Suppressor macrophage treated with lipopolysaccharide for 4 hours (primary cell): ENCODE measurements at regions not wholly inside any gene's neighbourhood (a gene's known extent, or its start where the extent isn't known, plus 50 kb on each side); places are given as distances from the start of the nearest gene placed in this dataset.
"Not testable (repeated sequence)": the region's sequence is repeated elsewhere in the genome, so short reads cannot be mapped to it uniquely, and the experiment has no call there.

ENCODE experiments used
- DNase-seq: peaks from one replicate; pipeline ENCODE4 v3.0.0-alpha.2; 2020

DNA sequence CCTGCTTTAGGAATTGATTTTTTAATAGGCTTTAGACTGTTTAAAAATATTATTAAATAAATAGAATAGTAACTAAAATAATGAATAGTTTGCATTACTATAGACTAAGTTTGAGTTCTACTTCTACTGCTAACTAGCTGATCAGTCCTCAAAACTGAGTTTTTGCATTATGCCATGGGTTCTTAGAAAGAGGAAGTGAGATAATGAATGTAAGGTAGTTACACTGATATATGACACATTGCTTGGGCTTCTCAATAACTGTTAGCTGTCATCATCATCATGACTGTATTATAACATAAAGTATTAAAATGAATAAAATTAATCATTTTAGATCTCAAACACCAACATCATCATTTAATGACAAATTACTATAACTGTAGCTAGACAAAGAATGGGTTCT lies 949.7 kb downstream of the TRHDE start:
- no peak for DNase-seq

DNA sequence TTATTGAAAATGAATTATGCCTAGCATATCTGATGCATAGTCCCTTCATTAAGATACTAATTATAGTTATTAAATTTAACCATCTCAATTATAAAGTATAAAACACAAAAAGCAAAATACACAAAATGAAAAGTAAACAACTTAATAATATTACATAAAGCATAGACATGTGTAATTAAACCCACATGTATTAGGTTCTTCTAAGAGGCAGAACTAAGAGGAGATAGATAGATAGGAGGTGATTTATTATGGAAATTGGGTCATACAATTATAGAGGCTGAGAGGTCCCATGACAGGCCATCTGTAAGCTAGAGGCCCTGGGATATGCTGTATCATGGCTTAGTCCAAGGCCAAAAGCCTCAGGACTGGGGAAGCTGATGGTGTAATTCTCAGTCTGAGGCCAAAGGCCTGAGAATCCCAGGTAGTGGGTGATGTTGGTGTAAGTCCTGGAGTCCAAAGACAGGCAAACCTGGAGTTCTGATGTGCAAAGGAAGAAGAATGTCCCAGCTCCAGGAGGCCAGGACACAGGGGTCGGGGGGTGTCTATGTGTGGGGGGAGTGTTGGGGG lies 953.3 kb downstream of the TRHDE start:
- no peak for DNase-seq

DNA sequence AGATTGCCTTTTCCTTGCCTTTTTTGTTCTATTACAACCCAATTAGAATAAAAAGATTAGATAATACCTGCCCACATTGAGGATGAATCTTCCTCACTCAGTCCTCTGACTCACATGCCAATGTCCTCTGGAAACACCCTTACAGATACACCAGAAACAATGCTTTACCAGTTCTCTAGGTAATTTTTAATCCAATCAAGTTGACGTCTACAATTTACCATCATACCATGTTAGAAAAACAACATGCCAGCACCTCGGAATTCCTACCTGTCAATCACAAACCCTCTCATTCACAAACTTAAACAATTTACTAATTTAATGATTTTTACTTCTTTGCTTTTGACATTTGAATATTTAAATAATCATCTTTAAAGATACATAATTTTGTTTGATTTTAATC lies 953.8 kb downstream of the TRHDE start:
- DNase-seq, result no peak

DNA sequence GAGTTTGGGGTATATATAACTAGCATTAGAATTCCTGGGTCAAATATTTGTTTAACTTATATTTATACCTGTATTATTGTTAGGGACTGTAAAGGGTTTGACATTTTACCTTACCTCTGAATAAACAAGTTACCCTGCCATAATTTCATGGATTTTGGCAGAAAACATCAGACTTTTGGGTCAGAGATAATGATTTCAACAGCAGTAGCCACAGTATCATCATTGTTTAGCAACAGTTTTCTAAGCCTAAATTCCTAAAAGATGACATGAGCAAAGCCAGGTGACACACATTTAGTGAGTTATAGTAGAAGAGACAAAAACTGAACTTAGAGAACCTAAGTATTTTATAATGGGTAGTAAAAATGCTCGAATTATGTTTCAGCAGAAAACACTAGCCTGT lies 954.4 kb downstream of the TRHDE start:
- DNase-seq, result no peak

- not testable (repeated sequence) for DNase-seq
Measured at GRCh38 chr12:73228828-73229227, 956.7 kb downstream of the TRHDE start.

DNA sequence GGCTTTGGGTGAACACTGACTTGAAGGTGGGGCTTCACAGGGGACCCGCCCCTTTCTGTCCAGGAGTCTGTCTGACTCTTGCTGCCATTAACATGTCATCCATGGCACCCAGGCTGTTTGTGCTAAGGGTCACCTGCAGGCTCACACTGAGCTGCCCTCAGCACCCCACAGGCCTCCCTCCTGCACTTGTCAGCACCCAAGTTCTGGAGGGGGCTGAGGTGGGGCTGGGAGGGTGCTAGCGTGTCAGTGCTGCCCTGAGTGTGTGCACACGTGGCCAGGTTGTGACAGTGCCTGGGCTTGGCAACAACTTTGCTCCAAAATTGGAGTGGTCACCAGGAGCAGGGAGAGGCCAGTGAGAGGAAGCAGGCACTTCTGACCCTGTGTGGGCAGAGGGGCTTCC lies 963.2 kb downstream of the TRHDE start:
- DNase-seq, result no peak

GRCh38 chr12:73240110-73240509 lies 967.9 kb downstream of the TRHDE start:
- DNase-seq, result no peak

DNA sequence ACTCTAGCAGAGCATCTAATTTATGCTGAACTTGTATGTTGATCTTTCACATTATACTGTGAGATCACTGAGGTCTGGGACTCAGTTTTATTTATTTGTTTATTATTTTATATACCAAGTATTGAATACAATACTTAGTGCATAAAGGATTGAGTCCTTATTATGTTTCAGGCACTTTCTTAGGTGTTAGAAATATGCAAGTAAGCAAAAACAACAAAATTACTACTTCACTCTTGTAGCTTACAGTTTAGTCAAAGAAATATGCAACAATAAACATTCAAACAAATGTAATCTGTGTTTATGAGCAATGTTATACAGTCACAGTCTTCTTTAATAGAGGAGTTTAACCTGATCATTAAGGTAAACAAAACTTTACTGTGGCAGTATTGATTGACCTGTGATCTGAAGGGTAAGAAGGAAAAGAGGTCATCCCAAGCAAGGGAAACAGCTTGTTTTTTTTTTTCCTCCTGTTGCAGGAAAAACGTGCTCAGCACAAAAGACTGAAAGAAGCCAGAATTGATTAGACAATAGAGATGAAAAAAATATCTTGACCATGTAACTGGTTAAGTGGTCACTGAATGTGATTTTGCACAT lies 990.7 kb downstream of the TRHDE start:
- no peak for DNase-seq

DNA sequence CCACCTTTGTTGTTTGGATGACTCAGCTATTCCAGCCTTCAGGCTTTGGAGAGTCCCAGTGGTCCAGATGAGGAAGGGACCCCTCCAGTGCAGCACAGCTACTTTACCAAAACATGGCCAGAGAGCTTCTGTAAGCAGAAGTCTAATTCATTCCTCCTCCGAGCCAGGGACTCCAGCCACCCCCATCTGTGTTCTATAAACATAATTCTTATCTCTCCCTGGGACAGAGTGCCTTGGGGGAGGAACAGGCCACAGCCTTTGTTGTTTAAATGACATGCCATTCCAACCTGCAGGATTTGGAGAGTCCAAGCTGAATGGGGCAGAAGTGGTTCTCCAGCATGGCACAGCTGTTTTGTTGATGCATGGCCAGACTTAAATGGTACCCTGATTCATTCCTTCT lies 994.0 kb downstream of the TRHDE start:
- no peak for DNase-seq

DNA sequence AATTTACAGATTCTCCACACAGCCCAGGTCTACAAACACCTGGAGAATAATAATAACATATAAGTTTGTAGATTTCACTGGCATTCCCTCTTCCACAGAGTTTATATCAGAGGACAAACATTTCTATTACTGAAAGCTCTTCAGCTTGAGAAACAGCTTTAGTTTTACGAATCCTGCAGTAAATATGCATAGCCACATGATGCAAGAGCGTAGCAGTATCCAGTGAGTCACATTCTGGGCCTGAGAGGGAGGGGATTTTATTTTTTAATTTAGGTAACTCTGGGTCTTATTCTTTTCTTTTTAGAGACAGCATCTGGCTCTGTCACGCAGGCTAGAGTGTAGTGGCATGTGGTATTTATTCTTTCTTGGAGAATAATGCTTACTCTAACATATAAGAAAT lies 1002.8 kb downstream of the TRHDE start:
- DNase-seq, result no peak

- no peak for DNase-seq
Measured at GRCh38 chr12:73277971-73278370, 1005.8 kb downstream of the TRHDE start.

DNA sequence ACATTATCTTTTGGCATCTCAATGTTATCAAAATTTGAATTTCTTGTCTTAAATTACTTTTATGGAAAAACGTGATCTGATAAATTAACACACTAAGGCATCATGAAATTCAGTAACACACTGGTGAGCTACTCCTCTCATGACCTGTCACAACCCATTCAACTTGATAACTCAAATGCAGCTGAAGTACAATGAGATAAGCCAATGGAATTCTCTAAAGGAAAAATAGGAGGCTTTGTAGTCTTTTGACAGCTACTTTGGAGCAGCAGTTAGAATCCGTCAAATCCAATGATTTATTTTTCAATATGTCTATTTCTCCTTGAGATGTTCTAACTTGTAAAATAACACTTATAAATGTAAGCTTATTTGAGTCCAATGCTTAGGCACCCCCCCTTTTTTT lies 1029.4 kb downstream of the TRHDE start:
- DNase-seq, result no peak

- DNase-seq, result no peak
Measured at GRCh38 chr12:73307260-73307659, 1035.1 kb downstream of the TRHDE start.

DNA sequence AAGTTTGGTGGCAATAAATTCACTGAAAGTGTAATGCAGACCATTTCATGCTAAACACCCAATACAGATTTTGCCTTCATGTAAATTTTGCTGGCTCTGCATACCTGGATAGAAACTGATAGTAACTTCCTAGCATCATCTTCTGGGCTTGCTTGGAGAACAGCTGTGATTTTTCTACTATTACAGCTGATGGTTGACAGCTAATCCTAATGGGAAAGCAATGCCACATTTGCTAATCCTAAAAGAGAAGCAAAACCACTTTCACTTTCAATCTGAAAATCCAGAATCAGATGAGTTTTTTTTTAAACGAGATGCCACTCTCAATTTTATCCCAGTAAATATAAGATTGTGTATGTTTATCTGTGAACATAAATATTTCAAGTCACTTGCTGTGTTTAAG lies 1035.9 kb downstream of the TRHDE start:
- DNase-seq, result peak; percentile 2

- DNase-seq, result no peak
Measured at GRCh38 chr12:73308747-73309146, 1036.6 kb downstream of the TRHDE start.

- no peak for DNase-seq
Measured at GRCh38 chr12:73321319-73321718, 1049.1 kb downstream of the TRHDE start.

GRCh38 chr12:73321776-73322175 lies 1049.6 kb downstream of the TRHDE start:
- no peak for DNase-seq

GRCh38 chr12:73330584-73331351 lies 1058.6 kb downstream of the TRHDE start:
- no peak for DNase-seq

GRCh38 chr12:73341559-73342247 lies 1069.5 kb downstream of the TRHDE start:
- DNase-seq, result no peak

DNA sequence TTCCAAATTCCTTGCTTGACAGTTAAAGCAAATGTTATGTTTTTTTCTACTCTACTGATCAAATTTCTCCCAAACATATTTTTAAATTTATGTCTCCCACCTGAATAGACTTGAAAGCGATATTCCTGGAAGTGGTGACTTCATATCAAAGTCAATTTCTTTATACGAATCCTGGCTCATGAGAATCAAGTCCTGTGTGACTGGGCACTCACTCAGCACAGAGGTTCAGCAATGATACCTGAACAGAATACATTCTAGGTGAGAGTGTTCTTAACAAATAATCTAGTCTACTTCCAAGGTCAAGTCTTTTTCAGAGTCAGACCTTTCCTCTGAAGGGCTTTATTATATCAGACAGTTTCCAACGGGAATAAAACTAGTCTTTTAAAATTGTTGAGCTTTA lies 1070.6 kb downstream of the TRHDE start:
- no peak for DNase-seq

DNA sequence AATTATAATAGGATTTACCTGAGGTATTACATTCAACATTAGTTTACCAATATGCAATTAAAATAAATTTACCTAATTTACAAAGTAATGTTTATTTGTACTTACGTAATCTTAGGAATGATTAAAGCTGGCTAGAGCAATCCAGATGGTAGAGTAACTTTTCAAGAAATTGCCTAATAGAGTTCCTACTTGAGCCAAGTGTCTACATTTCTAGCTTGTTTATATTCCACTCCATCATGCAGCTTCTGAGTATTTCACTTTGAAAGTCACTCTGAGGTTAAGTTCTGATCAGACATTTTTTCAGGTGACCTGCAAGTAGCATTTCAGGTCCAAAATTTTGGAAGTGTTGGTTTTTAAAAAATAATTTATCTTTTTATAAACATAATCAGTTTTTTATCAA lies 1080.7 kb downstream of the TRHDE start:
- DNase-seq, result no peak

- no peak for DNase-seq
Measured at GRCh38 chr12:73361156-73361863, 1089.1 kb downstream of the TRHDE start.

GRCh38 chr12:73361864-73362230 lies 1089.7 kb downstream of the TRHDE start:
- DNase-seq, result no peak
